ENCODE measurements at regions not wholly inside any gene's neighbourhood (a gene's known extent, or its start where the extent isn't known, plus 50 kb on each side); places are given as distances from the start of the nearest gene placed in this dataset.

- TF ChIP-seq ZNF318 (IDR thresholded peaks at IDR 0.05; ENCODE audit: borderline replicate concordance in 1 of 2, low read depth in 1 of 2): no peak
- TF ChIP-seq DPF2 (IDR thresholded peaks at IDR 0.05): no peak
- no peak for TF ChIP-seq RBM25 (IDR thresholded peaks at IDR 0.05; ENCODE audit: low read depth, low read length, severe bottlenecking)
- no peak for TF ChIP-seq HBP1 (CRISPR knock-in tag; IDR thresholded peaks at IDR 0.05)
- TF ChIP-seq NFIC (IDR thresholded peaks at IDR 0.05): no peak
- TF ChIP-seq KLF1 (tag; IDR thresholded peaks at IDR 0.05): no peak
- no peak for TF ChIP-seq NR1H2 (CRISPR knock-in tag; IDR thresholded peaks at IDR 0.05)
- TF ChIP-seq ZNF23 (CRISPR knock-in tag; IDR thresholded peaks at IDR 0.05): no peak
Measured at GRCh38 chr2:184261331-184261730, 337.0 kb upstream of the ZNF804A start (continued).
